Fibroblast of lung (primary cell): ENCODE measurements at regions not wholly inside any gene's neighbourhood (a gene's known extent, or its start where the extent isn't known, plus 50 kb on each side); places are given as distances from the start of the nearest gene placed in this dataset.

Experiments
- DNase-seq, 2 donors: peaks; one replicate each; pipeline versions ENCODE4 v3.0.0 to v3.0.0-alpha.2; 2010; ENCODE audit warnings: low read depth in 2 of 2
- H2AFZ ChIP-seq: 2 replicates; pipeline ENCODE4 v1.5.1; 2012; ENCODE audit warnings: low read length, control low read depth, inconsistent platforms
- H3K27ac ChIP-seq: 2 replicates; pipeline ENCODE4 v1.5.1; 2011; ENCODE audit warnings: low read length, control low read depth; ENCODE audit not compliant: insufficient read depth
- H3K27me3 ChIP-seq: 2 replicates; pipeline ENCODE4 v1.5.1; 2011; ENCODE audit warnings: mild to moderate bottlenecking, low read length; ENCODE audit not compliant: control insufficient read depth, insufficient read depth
- H3K36me3 ChIP-seq: 2 replicates; pipeline ENCODE4 v1.5.1; 2011; ENCODE audit warnings: low read length; ENCODE audit not compliant: control insufficient read depth, insufficient read depth
- H3K4me1 ChIP-seq: 2 replicates; pipeline ENCODE4 v1.5.1; 2011; ENCODE audit warnings: low read length; ENCODE audit not compliant: control insufficient read depth, insufficient read depth; ENCODE audit errors: extremely low read depth
- H3K4me2 ChIP-seq: 2 replicates; pipeline ENCODE4 v1.5.1; 2011; ENCODE audit warnings: low read length, control low read depth; ENCODE audit not compliant: insufficient read depth; ENCODE audit errors: extremely low read depth
- H3K4me3 ChIP-seq, 4 experiments: fragments of 200-600 bp in 1 of 4; sonication (generic) in 1 of 4; replicated peaks in 1 of 4; 2 replicates each; pipeline ENCODE4 v1.5.1; 2011 to 2016; ENCODE audit warnings: low read length in 4 of 4, low read depth in 3 of 4, mild to moderate bottlenecking in 3 of 4, control low read depth in 2 of 4, inconsistent platforms in 1 of 4, mixed read lengths in 1 of 4; ENCODE audit not compliant: insufficient read depth in 1 of 4; ENCODE audit errors: control extremely low read depth in 1 of 4
- H3K79me2 ChIP-seq: 2 replicates; pipeline ENCODE4 v1.5.1; 2012; ENCODE audit warnings: mild to moderate bottlenecking, low read length, inconsistent platforms; ENCODE audit not compliant: control insufficient read depth, insufficient read depth
- H3K9ac ChIP-seq: 2 replicates; pipeline ENCODE4 v1.5.1; 2011; ENCODE audit warnings: mild to moderate bottlenecking, low read length, control low read depth; ENCODE audit not compliant: insufficient read depth
- H3K9me3 ChIP-seq: 2 replicates; pipeline ENCODE4 v1.5.1; 2012; ENCODE audit warnings: low read depth, low read length; ENCODE audit not compliant: control insufficient read depth, insufficient read depth
- H4K20me1 ChIP-seq: 2 replicates; pipeline ENCODE4 v1.5.1; 2011; ENCODE audit warnings: low read length; ENCODE audit not compliant: control insufficient read depth, insufficient read depth; ENCODE audit errors: extremely low read depth
- CTCF ChIP-seq, 2 donors: IDR thresholded peaks in 1 of 2; conservative IDR thresholded peaks in 1 of 2; 1 replicate in 1 of 2; 2 replicates in 1 of 2; pipeline ENCODE4 v1.5.1; 2011 to 2012; ENCODE audit warnings: low read length in 2 of 2, control low read depth in 1 of 2, inconsistent platforms in 1 of 2, low read depth in 1 of 2, mild to moderate bottlenecking in 1 of 2
- EZH2 ChIP-seq: IDR thresholded peaks from 2 replicates; pipeline ENCODE4 v1.5.1; 2012; ENCODE audit warnings: low read length, control low read depth, mild to moderate bottlenecking; ENCODE audit errors: missing control alignments

- Histone ChIP-seq H4K20me1 (no peaks in the 10 kb centered on the region), H3K4me3 (no peak overlapping the region), H3K4me2 (no peak overlapping the region), H3K9me3 (no peaks in the 10 kb centered on the region), H3K36me3 (no peaks in the 10 kb centered on the region), H3K79me2 (no peaks in the 10 kb centered on the region), H3K4me1 (no peaks in the 10 kb centered on the region), H2AFZ (peak overlapping the region; percentile 37), H3K27ac (no peak overlapping the region), H3K9ac (no peak overlapping the region), H3K27me3 (no peaks in the 10 kb centered on the region)
- peak in 1 of 2 donors; percentile 48 for DNase-seq
- TF ChIP-seq CTCF (conservative IDR thresholded peaks at IDR 0.05 in 1 of 2, IDR thresholded peaks at IDR 0.05 in 1 of 2; ENCODE audit: low read depth in 1 of 2, low read length in 2 of 2) (no peak), EZH2 (no peak)
These were observed 130.0 kb upstream of the MAP9 start for GRCh38 chr4:155506745-155507144.

GRCh38 chr4:155505321-155505720, 128.6 kb upstream of the MAP9 start:
- Histone ChIP-seq H3K36me3 (no peaks in the 10 kb centered on the region), H3K27me3 (no peaks in the 10 kb centered on the region), H3K4me1 (no peaks in the 10 kb centered on the region), H3K27ac (no peak overlapping the region), H4K20me1 (no peaks in the 10 kb centered on the region), H3K4me2 (no peak overlapping the region), H3K79me2 (no peaks in the 10 kb centered on the region), H2AFZ (no peak overlapping the region), H3K9ac (no peak overlapping the region), H3K4me3 (no peak overlapping the region), H3K9me3 (no peaks in the 10 kb centered on the region)
- TF ChIP-seq EZH2: no peak
- TF ChIP-seq CTCF (conservative IDR thresholded peaks at IDR 0.05 in 1 of 2, IDR thresholded peaks at IDR 0.05 in 1 of 2; ENCODE audit: low read depth in 1 of 2, low read length in 2 of 2): no peak
- DNase-seq: peak in 1 of 2 donors; percentile 47

- Histone ChIP-seq H3K9ac (no peak overlapping the region), H4K20me1 (no peaks in the 10 kb centered on the region), H3K4me2 (no peak overlapping the region), H3K79me2 (no peaks in the 10 kb centered on the region), H3K36me3 (no peaks in the 10 kb centered on the region), H3K9me3 (no peaks in the 10 kb centered on the region), H3K27me3 (no peaks in the 10 kb centered on the region), H3K27ac (no peak overlapping the region), H3K4me3 (no peak overlapping the region), H2AFZ (no peak overlapping the region), H3K4me1 (no peaks in the 10 kb centered on the region)
- no peak for DNase-seq
- TF ChIP-seq CTCF (conservative IDR thresholded peaks at IDR 0.05 in 1 of 2, IDR thresholded peaks at IDR 0.05 in 1 of 2; ENCODE audit: low read depth in 1 of 2, low read length in 2 of 2) (peak in 1 of 2 donors; percentile 6), EZH2 (no peak)
These were observed 120.5 kb upstream of the MAP9 start for GRCh38 chr4:155497306-155497705.
